IPS-NIHi11 (cell line): ENCODE measurements at regions not wholly inside any gene's neighbourhood (a gene's known extent, or its start where the extent isn't known, plus 50 kb on each side); places are given as distances from the start of the nearest gene placed in this dataset.

ENCODE experiments used
- DNase-seq: peaks from one replicate; pipeline ENCODE4 v3.0.0; 2012; ENCODE audit warnings: mixed read lengths, low spot score

DNA sequence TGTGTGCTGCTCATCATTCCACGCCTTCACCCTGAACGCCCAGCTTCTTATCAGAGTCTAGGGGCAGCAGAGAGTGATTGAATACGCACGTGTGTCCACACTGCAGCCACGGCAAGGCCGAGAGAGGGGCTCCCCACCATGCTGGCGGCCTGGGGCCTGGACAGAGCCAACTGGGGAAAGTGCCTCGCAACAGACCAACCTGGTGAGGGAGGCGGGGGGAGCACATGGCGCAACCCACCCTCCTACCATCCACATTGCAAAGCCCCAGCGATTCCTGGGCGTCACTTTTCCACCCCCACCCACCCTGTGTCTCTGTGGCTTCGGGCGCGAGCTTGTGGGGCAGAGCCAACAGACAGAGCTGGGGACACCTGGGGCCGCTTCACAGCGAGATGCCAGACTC is 66.4 kb upstream of the DUSP22 start:
- no peak for DNase-seq

DNA sequence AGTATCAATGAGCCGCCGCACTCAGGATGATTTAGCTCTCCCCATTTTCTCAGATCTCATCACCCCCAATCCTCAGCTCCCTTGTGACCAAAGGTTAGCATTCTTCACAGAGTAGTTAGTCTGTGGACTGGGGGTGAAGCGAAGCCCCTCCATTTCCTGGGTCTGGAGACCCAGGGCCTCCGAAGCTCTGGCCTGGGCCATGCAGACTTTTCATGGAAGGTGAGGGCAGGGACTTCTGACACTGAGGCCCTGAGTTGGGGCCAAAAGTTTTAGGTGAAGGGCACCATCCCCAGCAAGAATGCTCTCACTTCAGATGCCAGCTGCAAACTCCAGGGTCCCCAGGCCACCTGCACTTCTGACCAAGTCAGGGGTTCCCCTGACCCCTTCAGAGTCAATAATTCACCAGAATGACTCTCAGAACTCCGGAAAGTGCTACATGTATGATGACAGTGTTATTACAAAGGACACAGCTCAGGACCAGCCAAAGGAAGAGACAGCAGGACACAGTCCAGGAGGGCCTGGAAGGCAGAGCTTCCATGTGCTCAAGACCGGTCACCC is 65.7 kb upstream of the DUSP22 start:
- no peak for DNase-seq

DNA sequence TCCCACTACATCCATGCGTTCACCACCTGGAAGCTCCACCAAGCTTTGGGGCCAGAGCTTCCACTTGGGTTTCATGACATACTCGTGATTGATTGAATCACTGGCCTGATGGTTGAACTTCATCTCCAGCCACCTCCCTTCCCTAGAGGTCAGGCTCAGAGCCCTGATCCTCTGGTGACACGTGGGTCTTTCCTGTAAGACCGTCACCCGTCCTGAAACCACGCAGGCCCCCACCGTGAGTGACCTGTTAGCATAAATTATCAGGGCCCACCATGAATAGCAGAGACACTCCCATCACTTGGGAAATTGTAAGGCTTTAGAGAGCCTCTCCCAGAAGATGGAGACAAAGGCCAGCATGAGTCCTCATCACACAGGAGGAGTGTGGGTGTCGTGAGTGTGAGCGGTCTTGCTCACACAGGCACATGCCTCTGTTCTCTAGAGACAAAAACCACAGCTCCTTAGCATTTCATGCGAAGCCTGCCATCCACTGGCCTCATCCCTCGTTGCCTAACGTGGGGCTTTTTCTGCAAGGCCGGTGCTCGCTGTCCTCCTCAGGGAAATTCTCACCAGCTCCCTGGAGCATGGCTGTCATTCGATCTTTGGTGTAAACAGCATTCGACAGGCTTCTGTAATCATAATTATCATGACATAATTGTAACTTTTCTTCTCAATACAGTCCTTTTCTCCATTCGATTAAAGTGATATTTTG is 65.1 kb upstream of the DUSP22 start:
- DNase-seq, result no peak

DNA sequence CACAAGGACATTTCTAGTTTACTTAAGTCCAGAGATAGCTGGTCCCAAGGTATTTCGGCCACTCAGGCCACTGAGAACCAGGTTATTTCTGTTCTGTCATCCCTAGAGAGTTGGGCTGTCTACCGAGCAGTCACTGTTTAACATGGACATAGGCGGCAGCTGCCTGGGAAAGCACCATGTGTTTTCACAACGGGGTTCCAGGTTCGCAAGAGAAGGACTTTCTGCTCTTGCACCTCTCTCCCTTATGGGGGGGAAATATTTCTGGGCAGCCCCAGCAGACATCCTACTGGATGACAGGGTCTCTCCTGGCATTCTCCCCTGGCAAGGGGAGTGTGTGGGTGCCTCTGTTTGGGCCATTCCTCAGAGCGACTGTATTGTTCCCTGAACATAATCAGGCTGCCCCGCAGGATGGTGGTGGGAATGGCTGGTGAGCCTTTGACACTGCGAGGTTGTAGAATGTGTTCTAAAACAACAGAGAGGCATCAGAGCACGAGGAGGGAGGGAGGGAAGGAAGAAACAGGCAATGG is 64.4 kb upstream of the DUSP22 start:
- no peak for DNase-seq

DNA sequence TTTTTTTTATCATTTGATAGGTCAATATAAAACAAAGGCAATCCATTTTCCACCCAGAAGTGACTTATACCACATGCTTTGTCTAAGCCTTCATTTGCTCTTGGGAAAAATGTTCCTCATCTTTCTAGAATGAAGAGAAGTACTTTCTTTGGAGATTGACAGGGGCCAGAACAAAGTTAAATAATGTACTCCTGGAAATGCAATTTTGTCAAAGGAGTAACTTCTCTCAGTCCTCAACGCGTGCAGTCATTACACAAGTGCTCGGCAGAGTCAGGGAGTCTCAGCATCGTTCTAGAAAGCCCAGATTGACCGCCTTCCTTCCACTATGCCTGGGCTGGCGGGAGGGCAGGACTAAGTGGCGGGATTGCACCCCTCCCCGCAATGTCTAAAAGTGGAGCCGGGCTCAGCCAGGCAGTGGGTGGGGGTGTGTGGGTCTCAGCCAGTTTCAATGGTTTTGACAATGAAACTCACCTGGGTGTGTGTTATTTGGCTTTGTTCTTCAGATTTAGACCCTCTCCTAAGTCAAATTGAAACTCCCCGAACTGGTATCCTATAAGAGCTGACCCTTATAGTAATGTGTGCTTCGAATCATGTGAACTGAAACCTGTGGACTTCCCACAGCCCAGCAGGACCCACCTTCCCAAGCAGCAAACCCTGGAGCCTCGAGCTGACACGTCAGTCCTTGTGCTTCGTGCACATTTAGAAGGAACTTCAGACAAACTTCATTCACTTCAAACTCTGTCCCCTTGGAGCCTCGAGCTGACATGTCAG is 63.2 kb upstream of the DUSP22 start:
- no peak for DNase-seq

DNA sequence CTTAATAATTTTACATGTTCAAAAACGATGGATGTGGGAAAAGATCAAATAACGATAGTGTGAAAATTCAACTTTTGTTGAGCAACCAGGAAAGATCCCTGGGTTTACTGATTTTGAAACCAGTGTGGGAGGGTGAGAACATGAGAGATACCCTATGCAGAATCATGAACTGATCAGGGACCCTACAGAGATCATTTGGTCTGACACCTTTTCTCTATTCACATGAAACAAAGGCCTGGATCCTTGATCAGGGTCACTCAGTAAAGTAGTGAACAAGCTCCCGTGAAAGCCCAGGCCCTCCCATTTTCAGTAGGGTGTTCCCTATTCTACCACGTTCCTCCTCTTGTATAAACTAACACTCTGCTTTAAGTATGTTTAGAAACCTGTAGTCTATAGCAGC is 60.5 kb upstream of the DUSP22 start:
- DNase-seq, result no peak

DNA sequence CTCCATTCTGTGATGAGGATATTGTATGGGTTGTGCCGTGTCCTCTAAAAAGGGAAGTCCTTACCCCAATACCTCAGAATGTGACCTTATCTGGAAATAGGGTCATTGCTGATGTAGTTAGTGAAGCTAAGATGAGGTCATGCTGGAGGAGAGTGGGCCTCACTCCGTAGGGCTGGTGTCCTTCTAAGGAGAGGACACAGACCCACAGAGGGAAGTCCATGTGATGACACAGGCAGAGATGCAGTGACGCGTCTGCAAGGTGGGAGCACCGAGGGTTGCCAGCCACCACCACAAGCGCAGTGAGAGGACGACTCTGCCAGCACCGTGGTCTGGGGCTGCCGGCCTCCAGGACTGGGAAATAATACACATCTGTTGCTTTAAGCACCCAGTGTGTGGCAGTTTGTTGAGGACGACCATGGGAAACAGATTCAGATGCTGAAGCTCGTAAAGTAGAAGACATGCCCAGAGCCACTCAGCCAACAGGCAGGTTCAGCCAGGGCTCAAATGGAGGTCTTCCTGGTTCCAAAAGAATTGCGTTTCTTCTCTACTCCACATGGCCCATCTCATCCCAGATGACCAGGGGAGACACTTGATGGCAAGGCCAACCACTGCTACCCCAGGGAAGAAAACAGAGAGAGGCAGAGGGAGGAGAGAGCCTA is 59.2 kb upstream of the DUSP22 start:
- DNase-seq, result no peak

DNA sequence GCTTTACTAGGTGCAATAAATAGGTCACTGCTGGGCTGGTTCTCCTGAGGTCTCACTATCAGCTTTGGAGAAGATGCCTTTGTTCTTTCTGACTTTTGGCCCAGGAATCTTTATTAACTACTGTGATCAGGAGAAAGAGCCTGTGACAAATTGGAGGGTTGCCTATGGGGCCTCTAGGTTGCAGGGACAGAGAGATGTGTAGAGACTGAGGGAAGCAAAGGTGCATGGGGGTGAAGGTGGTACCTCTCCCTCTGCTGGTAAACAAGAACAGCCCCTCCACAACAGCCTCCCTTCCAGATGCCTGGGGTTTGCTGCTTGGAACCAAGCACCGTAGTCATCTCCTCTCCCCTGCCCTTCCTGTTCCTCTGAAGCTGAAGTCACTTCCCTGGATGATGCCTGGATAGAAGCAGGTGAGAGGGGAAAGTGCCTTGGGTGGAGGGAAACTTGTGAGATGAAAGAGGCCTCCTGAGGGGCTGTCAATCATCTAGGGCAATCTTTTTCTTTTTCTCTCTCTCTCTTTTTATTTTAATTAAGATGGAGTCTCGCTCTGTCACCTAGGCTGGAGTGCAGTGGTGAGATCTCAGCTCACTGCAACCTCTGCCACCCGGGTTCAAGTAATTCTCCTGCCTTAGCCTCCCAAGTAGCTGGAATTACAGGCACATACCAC is 57.4 kb upstream of the DUSP22 start:
- DNase-seq, result no peak

DNA sequence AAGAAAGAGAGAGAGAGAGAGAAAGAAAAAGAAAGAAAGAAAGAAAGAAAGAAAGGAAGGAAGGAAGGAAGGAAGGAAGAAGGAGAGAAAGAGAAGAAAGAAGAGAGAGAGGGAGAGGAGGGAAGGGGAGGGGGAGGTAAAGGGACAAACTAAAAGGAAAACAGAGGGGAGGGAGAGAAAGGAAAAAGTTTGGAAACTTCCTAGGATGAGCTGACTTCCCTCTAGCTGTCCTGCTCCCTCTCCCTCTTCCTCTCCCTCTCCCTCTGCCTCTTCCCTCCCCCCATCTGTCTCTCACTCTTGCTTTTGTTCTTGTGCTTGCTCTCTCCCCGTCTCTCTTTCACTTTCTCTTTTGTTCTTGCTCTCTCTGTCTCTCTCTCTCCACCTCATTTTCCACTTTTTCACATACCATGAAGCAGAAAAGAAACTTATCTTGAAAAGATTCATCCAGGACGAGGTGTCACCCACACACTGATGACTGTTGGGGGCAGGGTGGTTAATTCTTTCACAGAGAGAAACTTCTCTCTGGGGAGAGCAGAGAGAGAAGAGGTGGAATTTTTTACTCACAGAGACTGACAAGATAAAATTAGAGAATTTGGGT is 56.4 kb upstream of the DUSP22 start:
- DNase-seq, result no peak

DNA sequence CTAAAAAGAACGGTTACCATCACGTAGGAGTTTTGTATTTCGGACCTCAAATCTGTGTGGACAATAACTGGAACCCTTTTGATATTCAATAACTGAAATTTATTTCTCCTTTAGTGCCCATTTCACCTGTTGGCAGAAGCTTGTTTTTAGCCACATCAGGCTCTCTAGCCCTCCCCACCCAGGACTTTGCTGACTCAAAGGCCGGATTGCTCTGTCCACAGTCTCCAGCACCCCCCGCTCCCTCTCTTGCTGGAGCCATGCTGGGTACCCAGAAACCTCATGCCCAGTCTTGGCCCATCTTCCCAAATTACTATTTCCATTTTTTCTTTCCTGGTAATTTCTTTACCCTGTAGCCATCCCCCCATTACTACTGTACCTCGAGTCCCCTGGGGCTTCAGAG is 55.8 kb upstream of the DUSP22 start:
- DNase-seq, result no peak

DNA sequence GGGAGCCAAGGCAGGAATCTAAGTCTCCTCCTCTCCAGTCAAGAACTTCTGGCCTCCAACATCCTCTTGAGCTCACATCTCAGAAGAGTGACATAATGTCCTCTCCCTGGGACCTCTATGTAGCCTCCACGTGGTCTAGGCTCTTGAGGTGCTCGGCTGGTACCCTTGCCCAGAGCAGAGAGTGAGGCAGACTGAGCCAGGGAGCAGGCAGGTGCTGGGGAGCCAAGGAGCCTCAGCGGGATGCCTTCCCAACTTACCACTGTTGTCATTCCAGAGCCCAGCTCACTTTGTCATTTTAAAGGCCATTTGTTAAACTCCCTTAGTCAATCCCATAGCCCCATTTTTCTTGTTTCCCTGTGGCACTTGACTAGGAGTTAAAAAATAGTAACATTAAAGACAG is 52.1 kb upstream of the DUSP22 start:
- no peak for DNase-seq

DNA sequence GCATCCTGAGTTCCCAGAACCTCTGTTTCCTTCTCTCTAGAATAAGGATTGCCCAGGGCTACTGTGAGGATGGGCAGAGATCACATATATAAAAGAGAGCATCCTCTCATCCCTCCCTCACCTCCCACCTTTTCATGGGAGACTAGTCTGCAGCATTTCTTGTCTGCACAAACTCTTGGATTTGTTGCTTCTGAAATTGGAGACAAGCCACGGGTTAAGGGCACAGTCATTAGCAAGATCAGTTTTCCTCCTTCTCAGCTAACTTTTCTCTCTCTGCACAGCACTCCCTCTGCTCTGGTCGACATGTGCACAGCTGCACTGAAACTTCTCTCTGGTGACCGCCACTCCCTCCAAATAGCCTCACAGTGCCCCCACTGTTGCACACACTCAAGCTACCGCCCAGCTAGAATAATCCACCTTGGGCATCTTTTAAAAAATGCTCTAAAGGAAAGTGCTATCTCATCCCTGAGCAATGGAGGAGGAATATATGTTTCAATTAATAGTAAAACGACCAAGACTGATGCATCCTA is 50.9 kb upstream of the DUSP22 start:
- no peak for DNase-seq
